AG09319 (cell line): ENCODE measurements at regions not wholly inside any gene's neighbourhood (a gene's known extent, or its start where the extent isn't known, plus 50 kb on each side); places are given as distances from the start of the nearest gene placed in this dataset.
A peak's percentile ranks its signal among the peaks of the same experiment; 100 is the strongest.

Source experiments
- DNase-seq: peaks from one replicate; pipeline ENCODE4 v3.0.0-alpha.2; 2010; ENCODE audit warnings: low read depth; ENCODE audit errors: extremely low read depth
- CTCF ChIP-seq: IDR thresholded peaks from 2 replicates; pipeline ENCODE4 v1.5.1; 2011; ENCODE audit warnings: low read depth, mild to moderate bottlenecking, inconsistent platforms, low read length, moderate library complexity

- peak; percentile 19 for DNase-seq
- TF ChIP-seq CTCF, result peak; percentile 64
Observed at GRCh38 chr3:87503900-87504498, 227.6 kb upstream of the POU1F1 start.

GRCh38 chr3:87501076-87501475 is 224.7 kb upstream of the POU1F1 start:
- TF ChIP-seq CTCF, result no peak
- no peak for DNase-seq

DNA sequence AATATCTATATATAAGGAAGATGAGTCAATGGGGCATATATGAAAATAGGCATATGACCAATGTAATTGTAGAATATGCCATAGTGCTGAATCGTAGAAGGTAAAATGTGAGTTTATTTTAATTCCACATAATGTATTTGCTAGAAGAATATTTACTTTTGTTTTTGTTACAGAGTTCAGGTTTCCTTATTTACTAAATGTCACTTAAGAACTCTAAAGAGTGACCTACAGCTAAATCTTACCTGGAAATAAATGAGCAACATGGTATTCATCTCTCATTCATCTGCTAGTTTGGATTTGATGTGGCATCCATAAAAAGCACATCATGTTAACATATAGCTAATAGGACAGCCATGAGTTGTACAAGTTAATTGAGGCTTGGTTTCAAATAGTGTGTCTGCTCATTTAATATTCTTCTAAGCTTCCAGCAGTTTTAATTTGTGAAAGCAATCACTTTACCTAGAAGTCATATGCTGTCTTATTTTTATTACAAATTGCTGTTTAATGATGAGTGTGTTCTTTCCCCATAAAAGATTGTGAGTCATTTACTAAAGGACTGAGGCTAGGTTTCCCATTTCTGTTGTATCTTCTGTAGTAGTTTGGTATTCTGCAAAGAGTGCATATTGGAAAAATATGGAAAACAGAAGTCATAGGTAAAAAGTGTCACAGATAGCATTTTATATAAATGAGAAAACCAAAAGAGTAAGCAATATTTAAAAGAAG is 222.1 kb upstream of the POU1F1 start:
- TF ChIP-seq CTCF, result no peak
- DNase-seq, result no peak

DNA sequence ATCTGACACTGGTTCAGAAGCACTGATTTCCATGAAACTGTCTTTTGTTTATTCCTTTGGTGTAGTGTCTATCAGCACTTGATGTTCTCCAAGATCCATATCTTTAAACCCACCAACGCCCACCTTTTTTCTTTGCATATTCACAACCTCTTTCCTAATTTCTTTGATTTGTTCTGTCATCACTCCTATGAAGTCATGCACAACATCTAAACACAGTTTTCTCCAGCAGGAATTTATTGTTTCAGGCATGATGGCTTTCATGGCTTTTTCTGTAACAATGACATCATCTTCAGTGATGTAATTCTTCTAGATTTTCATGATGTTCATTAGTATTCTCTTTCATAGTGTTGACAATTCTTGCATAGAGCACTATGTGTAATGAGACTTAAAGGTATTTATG is 219.6 kb upstream of the POU1F1 start:
- TF ChIP-seq CTCF, result no peak
- no peak for DNase-seq

GRCh38 chr3:87494264-87494663 is 217.9 kb upstream of the POU1F1 start:
- no peak for DNase-seq
- no peak for TF ChIP-seq CTCF

GRCh38 chr3:87491843-87492242 is 215.5 kb upstream of the POU1F1 start:
- no peak for TF ChIP-seq CTCF
- DNase-seq, result no peak

GRCh38 chr3:87489892-87490291 is 213.5 kb upstream of the POU1F1 start:
- no peak for DNase-seq
- TF ChIP-seq CTCF, result no peak
